NT2/D1 (cell line): ENCODE measurements at regions not wholly inside any gene's neighbourhood (a gene's known extent, or its start where the extent isn't known, plus 50 kb on each side); places are given as distances from the start of the nearest gene placed in this dataset.

Experiments used
- SUZ12 ChIP-seq: IDR thresholded peaks from 2 replicates; pipeline ENCODE4 v1.6.1; 2011; ENCODE audit not compliant: insufficient read length, insufficient read depth; ENCODE audit errors: extremely low read depth
- YY1 ChIP-seq: IDR thresholded peaks from 2 replicates; pipeline ENCODE4 v1.6.1; 2011; ENCODE audit not compliant: insufficient read length, insufficient read depth
- ZNF274 ChIP-seq: IDR thresholded peaks from 2 replicates; pipeline ENCODE4 v1.6.1; 2011; ENCODE audit warnings: mild to moderate bottlenecking, low read depth, low read length

GRCh38 chr2:240255811-240256703 is 115.6 kb upstream of the OTOS start:
- TF ChIP-seq ZNF274 (no peak), YY1 (no peak), SUZ12 (no peak)
